Adrenal gland (tissue), 9 donors: ENCODE measurements at regions not wholly inside any gene's neighbourhood (a gene's known extent, or its start where the extent isn't known, plus 50 kb on each side); places are given as distances from the start of the nearest gene placed in this dataset.

Experiments used
- DNase-seq, 7 donors: peaks; one replicate each; pipeline ENCODE4 v3.0.0-alpha.2; 2019 to 2020
- H3K27ac ChIP-seq, 5 donors: fragments of 200-600 bp; sonication (generic) in 4 of 5; 1 replicate in 3 of 5; 2 replicates in 2 of 5; pipeline versions ENCODE4 v1.5.1 to v1.8.0; 2016 to 2020; ENCODE audit warnings: mild to moderate bottlenecking in 1 of 5
- H3K27me3 ChIP-seq: fragments of 200-600 bp; 2 replicates; pipeline ENCODE4 v1.8.0; 2021
- H3K36me3 ChIP-seq, 2 donors: fragments of 200-600 bp; replicated peaks in 1 of 2; 1 replicate in 1 of 2; 2 replicates in 1 of 2; pipeline versions ENCODE4 v1.5.1 to v1.8.0; 2018 to 2022
- H3K4me1 ChIP-seq, 2 donors: fragments of 200-600 bp; replicated peaks in 1 of 2; 1 replicate in 1 of 2; 2 replicates in 1 of 2; pipeline versions ENCODE4 v1.5.1 to v1.8.0; 2018 to 2021
- H3K4me3 ChIP-seq, 4 donors: fragments of 200-600 bp; sonication (generic) in 3 of 4; one replicate each; pipeline ENCODE4 v1.5.1; 2016 to 2018
- H3K9me3 ChIP-seq, 3 donors: fragments of 200-600 bp; sonication (generic) in 1 of 3; replicated peaks in 1 of 3; 1 replicate in 2 of 3; 2 replicates in 1 of 3; pipeline versions ENCODE4 v1.5.1 to v1.8.0; 2016 to 2021
- POLR2A ChIP-seq, 2 donors: fragments of 450-650 bp; IDR thresholded peaks; one replicate each; pipeline ENCODE4 v1.6.1; 2017; ENCODE audit warnings: antibody characterized with exemption in 2 of 2, mild to moderate bottlenecking in 2 of 2, moderate library complexity in 1 of 2
- WGBS, 4 donors: extraction: QIAGEN DNeasy Blood & Tissue Kit in 2 of 4; methylation state at CpG; one replicate each; pipeline versions ENCODE4 v1.1.5 to v1.1.7; 2013 to 2017; 5-methylcytosine and 5-hydroxymethylcytosine counted together
- intact Hi-C, 2 donors: fragments of 100-400 bp; cut with DNase I; formaldehyde crosslinking; loops; one replicate each; pipeline versions ENCODE4 v1.14.1 to v1.15.0; 2022 to 2023
- TF ChIP-seq, protein P1 (sequence below), 6 experiments: fragments of 450-650 bp in 4 of 6; fragments of 200-600 bp in 2 of 6; sonication (generic) in 1 of 6; IDR thresholded peaks; 1 replicate in 5 of 6; 2 replicates in 1 of 6; pipeline versions ENCODE4 v1.5.1 to v1.8.0; 2016 to 2021; ENCODE audit warnings: antibody characterized with exemption in 6 of 6, mild to moderate bottlenecking in 2 of 6, moderate library complexity in 1 of 6
- donor health status: healthy with polysubstance abuse.
- donor health status: Bipolar disorder and iron deficiency.
- donor health status: DM: yes; HTN: yes; CAD: no.
- donor health status: DM: no; HTN: no; CAD: no.
- donor health status: DM: no; HTN: no; CAD: no.

DNA sequence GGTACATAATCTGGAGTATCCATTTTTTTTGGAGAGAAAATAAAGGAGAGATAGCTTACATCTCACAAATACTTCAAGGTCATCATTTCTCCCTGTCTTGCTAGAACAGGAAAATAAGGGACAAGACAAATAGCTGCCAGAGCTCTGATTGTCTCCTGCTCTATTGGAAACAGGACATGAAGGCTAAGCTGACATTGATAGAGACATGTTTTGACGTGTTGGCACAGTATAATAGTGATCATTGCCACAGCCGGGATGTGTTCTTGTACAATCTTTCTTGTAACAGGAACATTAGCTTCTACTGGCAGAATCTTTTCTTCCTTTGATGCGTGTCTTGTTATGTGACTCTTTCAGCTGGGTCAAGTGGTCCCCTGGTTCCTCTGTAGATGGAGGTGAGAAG is 279.3 kb upstream of the MTPN start:
- no peak for DNase-seq
- WGBS, 4 donors, result 72 to 80% (median 76%) methylated on average over 3 of the region's 3 CpGs
- intact Hi-C loops, result no loop called here
- Histone ChIP-seq H3K27me3 (no peaks in the 10 kb centered on the region), H3K27ac (no peak overlapping the region), H3K36me3 (no peaks in the 10 kb centered on the region), H3K4me1 (no peaks in the 10 kb centered on the region), H3K4me3 (no peak overlapping the region), H3K9me3 (no peaks in the 10 kb centered on the region)
- TF ChIP-seq POLR2A (IDR thresholded peaks at IDR 0.05), result no peak
- TF ChIP-seq, protein P1, sequence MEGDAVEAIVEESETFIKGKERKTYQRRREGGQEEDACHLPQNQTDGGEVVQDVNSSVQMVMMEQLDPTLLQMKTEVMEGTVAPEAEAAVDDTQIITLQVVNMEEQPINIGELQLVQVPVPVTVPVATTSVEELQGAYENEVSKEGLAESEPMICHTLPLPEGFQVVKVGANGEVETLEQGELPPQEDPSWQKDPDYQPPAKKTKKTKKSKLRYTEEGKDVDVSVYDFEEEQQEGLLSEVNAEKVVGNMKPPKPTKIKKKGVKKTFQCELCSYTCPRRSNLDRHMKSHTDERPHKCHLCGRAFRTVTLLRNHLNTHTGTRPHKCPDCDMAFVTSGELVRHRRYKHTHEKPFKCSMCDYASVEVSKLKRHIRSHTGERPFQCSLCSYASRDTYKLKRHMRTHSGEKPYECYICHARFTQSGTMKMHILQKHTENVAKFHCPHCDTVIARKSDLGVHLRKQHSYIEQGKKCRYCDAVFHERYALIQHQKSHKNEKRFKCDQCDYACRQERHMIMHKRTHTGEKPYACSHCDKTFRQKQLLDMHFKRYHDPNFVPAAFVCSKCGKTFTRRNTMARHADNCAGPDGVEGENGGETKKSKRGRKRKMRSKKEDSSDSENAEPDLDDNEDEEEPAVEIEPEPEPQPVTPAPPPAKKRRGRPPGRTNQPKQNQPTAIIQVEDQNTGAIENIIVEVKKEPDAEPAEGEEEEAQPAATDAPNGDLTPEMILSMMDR (IDR thresholded peaks at IDR 0.05), result no peak

DNA sequence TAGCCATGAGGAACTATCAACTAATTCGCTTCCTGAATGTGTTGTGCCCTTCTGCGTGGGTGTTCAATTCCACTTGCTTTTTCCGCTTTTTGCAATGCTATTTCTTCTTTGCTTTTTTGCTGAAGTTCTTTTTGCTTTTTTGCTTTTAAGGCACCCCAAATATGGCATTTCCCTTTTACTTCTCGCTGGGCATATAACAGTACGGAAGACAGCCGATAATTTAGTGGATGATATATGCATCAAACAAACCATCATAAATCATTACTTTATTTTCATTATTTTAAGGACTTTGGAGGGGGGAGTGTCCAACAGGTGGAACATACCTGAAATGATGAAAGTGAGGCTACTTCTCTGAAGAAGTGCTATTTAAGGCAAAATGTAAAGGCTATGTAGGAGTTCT is 277.0 kb upstream of the MTPN start:
- intact Hi-C loops, result no loop called here

DNA sequence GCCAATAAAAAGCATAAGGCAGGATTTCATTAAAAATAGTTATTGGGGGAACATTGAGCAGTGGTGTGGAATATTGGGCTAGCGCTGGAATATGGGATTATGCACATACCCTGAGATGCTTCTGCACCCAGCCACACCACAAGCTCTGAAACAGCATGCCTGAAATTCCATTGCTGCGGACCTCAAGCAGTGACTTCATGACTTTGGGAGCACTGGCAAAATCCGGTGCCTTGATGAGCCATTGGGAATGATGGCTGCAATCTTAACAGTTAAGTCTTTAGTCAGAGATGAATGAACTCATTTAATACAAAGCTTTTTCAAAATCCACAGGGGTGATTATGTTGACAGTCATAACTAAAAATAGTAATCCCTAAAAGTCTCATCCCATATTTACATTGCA is 274.7 kb upstream of the MTPN start:
- DNase-seq, result no peak
- Histone ChIP-seq H3K27me3 (no peaks in the 10 kb centered on the region), H3K4me3 (no peak overlapping the region), H3K27ac (no peak overlapping the region), H3K4me1 (no peaks in the 10 kb centered on the region), H3K9me3 (no peaks in the 10 kb centered on the region), H3K36me3 (no peaks in the 10 kb centered on the region)
- TF ChIP-seq POLR2A (IDR thresholded peaks at IDR 0.05), result no peak
- TF ChIP-seq, protein P1 (IDR thresholded peaks at IDR 0.05), result no peak
- intact Hi-C loops, result no loop called here
- WGBS, 4 donors, result 75 to 91% (median 81%) methylated on average over 3 of the region's 3 CpGs

More for the DNA sequence above, 277.0 kb upstream of the MTPN start:
- no peaks in the 10 kb centered on the region for H3K4me1 ChIP-seq
- WGBS, 4 donors, result 75 to 96% (median 77%) methylated on average over 6 of the region's 6 CpGs
- no peaks in the 10 kb centered on the region for H3K27me3 ChIP-seq
- no peak overlapping the region for H3K4me3 ChIP-seq
- TF ChIP-seq, protein P1 (IDR thresholded peaks at IDR 0.05), result no peak
- TF ChIP-seq POLR2A (IDR thresholded peaks at IDR 0.05), result no peak
- no peak overlapping the region for H3K27ac ChIP-seq
- H3K9me3 ChIP-seq, result no peaks in the 10 kb centered on the region
- no peaks in the 10 kb centered on the region for H3K36me3 ChIP-seq
- DNase-seq, result no peak

DNA sequence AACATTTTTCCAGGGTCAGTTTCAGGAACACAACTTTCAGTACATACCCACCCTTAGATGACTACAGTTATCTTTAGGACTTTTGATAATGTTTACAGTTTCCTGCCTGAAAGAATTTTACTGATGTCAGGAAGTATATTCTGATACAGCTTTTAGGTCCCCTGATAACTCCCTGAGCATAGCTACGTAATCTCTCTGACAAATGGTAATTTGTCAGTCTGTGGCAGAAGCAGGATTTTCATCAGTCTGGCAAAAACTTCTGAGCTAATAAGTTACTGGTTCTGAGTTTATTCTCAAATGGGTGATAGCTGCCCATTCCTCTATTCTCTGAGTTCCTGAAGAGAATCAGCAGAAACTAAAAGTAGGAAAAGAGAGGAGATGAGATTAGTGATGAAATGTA is 270.1 kb upstream of the MTPN start:
- 64 to 81% (median 73%) methylated on average over 1 of the region's 1 CpG for WGBS, 4 donors
- no peak for DNase-seq

More for the DNA sequence above, 270.1 kb upstream of the MTPN start:
- no peaks in the 10 kb centered on the region for H3K36me3 ChIP-seq
- no peak overlapping the region for H3K4me3 ChIP-seq
- no peak overlapping the region for H3K27ac ChIP-seq
- H3K27me3 ChIP-seq, result no peaks in the 10 kb centered on the region
- intact Hi-C loops, result no loop called here
- TF ChIP-seq, protein P1 (IDR thresholded peaks at IDR 0.05), result no peak
- no peak for TF ChIP-seq POLR2A (IDR thresholded peaks at IDR 0.05)
- H3K9me3 ChIP-seq, result no peaks in the 10 kb centered on the region
- no peaks in the 10 kb centered on the region for H3K4me1 ChIP-seq
